ENCODE measurements at regions not wholly inside any gene's neighbourhood (a gene's known extent, or its start where the extent isn't known, plus 50 kb on each side); places are given as distances from the start of the nearest gene placed in this dataset.

DNA sequence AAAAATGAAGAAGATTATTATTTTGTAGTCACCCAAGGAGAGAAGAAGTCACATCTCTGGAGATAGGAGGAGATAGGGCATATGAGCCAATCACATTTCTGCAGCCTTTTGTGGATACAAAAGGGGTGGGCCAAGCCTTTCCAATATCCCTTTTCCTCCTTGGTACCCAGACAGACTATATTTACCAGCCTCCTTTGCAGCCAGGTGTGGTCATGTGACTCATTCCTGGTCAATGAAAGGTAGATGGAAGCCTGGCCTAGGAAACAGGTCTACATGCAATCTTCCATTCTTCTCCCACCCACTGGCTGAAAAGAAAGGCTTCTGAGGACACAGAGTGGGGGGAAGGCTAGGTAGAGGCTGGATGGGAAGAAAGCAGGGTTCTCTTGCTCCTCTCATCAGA lies 58.1 kb upstream of the ERG start:
- no peak for DNase-seq (ENCODE audit: low read depth)
- TF ChIP-seq, protein P1, sequence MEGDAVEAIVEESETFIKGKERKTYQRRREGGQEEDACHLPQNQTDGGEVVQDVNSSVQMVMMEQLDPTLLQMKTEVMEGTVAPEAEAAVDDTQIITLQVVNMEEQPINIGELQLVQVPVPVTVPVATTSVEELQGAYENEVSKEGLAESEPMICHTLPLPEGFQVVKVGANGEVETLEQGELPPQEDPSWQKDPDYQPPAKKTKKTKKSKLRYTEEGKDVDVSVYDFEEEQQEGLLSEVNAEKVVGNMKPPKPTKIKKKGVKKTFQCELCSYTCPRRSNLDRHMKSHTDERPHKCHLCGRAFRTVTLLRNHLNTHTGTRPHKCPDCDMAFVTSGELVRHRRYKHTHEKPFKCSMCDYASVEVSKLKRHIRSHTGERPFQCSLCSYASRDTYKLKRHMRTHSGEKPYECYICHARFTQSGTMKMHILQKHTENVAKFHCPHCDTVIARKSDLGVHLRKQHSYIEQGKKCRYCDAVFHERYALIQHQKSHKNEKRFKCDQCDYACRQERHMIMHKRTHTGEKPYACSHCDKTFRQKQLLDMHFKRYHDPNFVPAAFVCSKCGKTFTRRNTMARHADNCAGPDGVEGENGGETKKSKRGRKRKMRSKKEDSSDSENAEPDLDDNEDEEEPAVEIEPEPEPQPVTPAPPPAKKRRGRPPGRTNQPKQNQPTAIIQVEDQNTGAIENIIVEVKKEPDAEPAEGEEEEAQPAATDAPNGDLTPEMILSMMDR (IDR thresholded peaks at IDR 0.05; ENCODE audit: insufficient read depth, low read length), result no peak
- H3K4me3 ChIP-seq (ENCODE audit: low read depth, low read length), result no peak overlapping the region

DNA sequence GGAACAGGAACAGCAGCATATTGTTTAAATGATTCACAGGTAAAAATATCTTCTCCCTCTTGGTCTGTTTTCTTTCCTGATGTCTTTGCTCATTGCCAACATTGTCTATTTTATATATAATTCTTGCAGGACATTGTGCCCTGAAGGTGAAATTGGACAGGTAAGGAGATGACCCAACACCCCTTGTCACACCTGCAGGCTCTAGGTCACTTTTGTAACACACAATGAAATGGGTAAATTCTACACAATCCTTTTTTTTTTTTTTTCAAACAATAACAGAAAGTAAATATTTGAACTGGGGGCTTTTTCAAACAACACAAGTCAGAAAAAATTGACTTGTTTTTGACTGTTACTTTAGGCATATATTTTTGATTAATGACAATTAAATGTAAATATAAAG lies 62.9 kb upstream of the ERG start:
- TF ChIP-seq, protein P1 (IDR thresholded peaks at IDR 0.05; ENCODE audit: insufficient read depth, low read length), result no peak
- no peak for DNase-seq (ENCODE audit: low read depth)

DNA sequence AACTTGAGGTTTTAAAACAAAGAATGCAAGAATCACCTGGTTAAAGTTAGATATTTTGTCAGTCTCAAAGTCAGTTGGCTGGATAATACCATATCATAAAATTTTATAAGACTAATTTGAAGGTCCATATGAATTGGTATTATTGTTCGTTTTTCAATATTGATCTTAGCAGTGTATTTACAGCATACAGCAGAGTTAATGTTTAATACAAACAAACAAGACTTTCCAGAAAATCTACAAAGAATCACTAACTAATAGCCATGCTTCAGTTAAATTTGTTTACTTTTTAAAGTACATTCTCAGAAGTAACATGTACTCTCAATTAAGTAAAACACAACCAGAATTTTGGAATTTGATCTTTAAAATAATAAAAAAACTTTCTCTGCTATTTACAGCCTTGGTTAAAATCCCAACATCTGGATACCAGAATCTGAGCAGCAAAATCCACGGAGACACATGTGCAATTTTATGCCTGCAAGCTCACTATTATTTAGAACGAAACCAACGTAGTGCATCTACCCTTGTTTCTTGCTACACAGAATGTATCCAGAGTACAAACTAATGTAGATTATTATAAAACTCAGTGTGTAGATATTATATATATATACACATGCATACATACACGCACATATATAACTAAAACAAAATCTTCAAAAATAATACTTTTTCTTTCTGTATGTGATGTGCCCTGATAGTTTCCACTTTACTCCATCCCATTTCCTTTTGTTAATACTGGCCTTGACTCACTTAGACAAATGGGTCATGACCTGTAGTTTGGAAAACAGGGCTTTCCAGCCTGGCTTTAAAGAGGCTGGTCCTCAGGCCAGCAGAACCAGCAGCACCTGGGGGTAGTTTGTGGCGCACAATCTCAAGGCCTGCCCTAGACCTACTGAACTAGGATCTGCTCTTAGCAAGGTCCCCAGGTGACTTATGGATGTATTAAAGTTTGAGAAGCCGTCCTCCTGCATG lies 63.6 kb upstream of the ERG start:
- H3K4me3 ChIP-seq (ENCODE audit: low read depth, low read length), result no peak overlapping the region
- TF ChIP-seq, protein P1 (IDR thresholded peaks at IDR 0.05; ENCODE audit: insufficient read depth, low read length), result no peak
- DNase-seq (ENCODE audit: low read depth), result no peak

More for the DNA sequence above, 62.9 kb upstream of the ERG start:
- H3K4me3 ChIP-seq (ENCODE audit: low read depth, low read length), result no peak overlapping the region

DNA sequence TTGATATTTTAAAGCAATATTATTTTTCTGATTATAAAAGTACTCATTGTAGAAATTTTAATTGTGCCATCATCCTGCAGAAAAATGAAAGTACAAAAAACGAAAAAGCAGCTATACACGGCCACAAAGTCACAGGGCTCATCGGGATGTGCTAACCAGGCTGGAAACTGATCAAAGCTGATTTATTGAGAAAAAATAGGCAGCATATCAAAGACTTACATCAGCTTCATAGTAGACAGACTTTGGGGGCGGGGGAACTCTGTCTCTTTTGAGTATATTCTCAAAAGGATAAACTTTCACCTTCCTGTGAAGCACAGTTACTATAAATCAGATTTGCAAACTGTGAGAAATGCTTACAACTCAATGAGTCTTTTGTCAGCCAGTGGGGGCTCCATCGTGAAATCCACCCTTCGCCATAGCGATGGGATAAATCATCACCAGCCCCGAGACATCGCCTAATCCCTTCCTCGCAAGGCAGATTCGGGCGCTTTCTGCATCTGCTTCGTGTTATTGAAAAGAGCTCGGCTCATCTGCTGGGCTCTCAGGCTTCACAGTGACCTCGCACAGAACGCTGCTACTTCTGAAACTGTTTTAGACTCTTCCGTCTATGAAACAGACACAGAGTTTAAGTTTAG lies 69.2 kb upstream of the ERG start:
- peak overlapping the region; percentile 37 for H3K4me3 ChIP-seq (ENCODE audit: low read depth, low read length)
- DNase-seq (ENCODE audit: low read depth), result peak; percentile 38
- TF ChIP-seq, protein P1 (IDR thresholded peaks at IDR 0.05; ENCODE audit: insufficient read depth, low read length), result no peak

DNA sequence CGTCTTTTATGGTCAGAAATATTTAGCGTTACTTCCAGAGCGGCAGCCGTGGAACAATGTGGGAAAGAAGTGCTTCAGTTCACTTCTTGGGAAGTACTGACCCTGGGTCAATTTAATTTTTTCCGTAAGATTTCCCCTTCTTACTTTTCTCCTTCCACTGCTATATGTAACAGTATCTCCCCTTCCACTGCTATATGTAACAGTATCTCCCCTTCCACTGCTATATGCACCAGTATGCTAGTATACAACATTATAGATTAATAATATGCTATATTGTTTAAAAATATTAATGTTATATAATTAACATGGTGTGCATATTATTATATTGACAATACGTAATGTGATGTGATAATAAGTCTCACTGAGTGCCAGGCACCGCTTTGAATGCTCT lies 69.7 kb upstream of the ERG start:
- no peak overlapping the region for H3K4me3 ChIP-seq (ENCODE audit: low read depth, low read length)
- no peak for DNase-seq (ENCODE audit: low read depth)
- TF ChIP-seq, protein P1 (IDR thresholded peaks at IDR 0.05; ENCODE audit: insufficient read depth, low read length), result no peak

DNA sequence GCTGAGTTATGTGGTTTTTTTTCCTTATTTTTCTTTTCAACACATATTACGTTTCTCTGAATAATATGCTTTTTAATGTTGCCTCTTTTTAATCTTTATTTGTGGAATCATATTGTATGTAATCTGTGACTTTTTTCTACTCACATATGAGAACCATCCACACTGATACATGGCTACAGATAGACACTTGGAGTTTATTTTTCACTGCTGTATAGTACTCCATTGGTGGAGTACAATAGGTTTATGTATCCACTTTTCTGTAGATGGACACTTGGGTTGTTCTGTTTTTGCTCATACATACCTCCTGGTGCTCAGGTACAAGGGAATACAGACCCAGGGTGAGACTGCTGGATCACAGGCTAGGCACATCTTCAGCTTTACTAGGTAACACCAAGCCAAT lies 71.5 kb upstream of the ERG start:
- no peak overlapping the region for H3K4me3 ChIP-seq (ENCODE audit: low read depth, low read length)
- TF ChIP-seq, protein P1 (IDR thresholded peaks at IDR 0.05; ENCODE audit: insufficient read depth, low read length), result no peak
- no peak for DNase-seq (ENCODE audit: low read depth)

Measured in fibroblast of the aortic adventitia (primary cell).